GM21529 (cell line): ENCODE measurements at regions not wholly inside any gene's neighbourhood (a gene's known extent, or its start where the extent isn't known, plus 50 kb on each side); places are given as distances from the start of the nearest gene placed in this dataset.

Source experiments
- ATAC-seq: cut with Tn5 transposase; IDR thresholded peaks from one replicate; pipeline ENCODE4 v1.9.1; 2021; ENCODE audit not compliant: unreplicated experiment

DNA sequence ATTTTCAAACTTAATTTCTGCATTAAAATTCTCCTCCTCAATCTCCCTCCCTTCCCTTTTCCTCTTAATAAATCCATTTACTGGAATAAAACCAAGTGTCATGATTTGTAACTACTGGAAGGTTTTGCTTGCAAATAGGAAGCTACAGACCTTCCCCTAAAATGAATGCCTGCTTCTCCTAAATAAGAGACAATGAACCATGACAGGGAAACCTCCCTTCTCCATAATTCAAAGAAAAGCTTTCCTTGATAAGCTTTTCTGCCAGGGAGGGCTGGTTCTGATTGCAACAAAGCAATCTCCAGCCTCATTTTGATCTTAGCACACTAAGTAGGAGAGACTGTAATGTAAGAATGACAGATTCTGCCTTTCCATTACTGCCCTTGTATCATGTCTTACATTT, 111.0 kb upstream of the CDH20 start:
- ATAC-seq: no peak

DNA sequence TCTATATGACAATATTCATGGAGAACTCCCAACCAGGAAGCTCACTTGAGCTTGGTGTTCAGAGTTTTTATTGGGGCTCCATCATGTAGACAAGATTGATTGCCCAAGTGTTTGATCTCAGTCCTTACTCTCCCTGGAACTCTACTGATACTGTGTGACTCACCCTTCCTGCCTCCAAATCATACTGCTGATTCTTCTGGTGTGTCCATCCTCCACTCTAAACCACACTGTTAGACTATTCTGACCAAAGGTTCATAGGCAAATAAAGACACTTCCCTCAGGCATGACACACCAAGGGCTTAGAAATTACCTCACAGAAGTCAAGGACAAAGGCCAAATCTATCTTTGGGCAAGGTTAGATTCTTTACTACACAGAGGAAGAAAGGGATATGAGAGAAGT, 107.9 kb upstream of the CDH20 start:
- ATAC-seq: no peak

- ATAC-seq: no peak
These were observed 96.7 kb upstream of the CDH20 start for GRCh38 chr18:61236356-61237057.

- no peak for ATAC-seq
These were observed 95.7 kb upstream of the CDH20 start for GRCh38 chr18:61237529-61237928.

DNA sequence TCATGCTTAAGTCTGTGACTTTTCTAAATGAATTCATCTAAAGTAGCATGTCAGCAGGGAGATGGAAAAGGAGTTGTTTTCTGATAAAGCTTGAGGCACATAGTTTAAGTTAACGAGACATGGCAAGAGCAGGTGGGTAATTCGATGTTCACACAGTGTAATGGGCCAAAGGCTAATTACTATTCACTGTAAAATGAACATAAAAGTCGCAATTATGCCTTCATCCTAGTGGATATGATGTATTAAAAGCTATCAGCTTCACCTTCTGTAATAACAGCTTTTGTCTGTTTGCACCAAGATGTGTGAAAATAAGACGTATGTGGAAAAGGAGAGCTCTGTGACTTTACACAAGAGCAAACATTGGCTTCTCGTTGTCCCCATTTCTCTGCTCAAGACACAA, 94.2 kb upstream of the CDH20 start:
- no peak for ATAC-seq

- ATAC-seq: no peak
These were observed 91.9 kb upstream of the CDH20 start for GRCh38 chr18:61241260-61241853.

DNA sequence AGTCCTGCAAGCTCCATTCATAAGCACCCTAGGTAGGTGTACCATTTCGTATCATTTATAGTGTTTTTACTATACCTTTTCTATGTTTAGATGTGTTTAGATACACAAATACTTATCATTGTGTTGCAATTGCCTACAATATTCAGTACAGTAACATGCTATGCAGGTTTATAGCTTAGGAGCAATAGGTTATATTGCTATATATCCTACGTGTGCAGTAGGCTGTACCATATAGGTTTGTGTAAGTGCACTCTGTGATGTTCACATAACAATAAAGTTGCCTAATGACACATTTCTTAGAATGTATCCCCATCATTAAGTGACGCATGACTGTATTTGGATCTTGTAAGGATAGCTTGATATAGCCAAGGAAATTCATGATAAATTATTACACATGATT, 88.6 kb upstream of the CDH20 start:
- no peak for ATAC-seq

GRCh38 chr18:61245276-61245675, 88.0 kb upstream of the CDH20 start:
- ATAC-seq: no peak

- no peak for ATAC-seq
These were observed 84.6 kb upstream of the CDH20 start for GRCh38 chr18:61248589-61248988.

DNA sequence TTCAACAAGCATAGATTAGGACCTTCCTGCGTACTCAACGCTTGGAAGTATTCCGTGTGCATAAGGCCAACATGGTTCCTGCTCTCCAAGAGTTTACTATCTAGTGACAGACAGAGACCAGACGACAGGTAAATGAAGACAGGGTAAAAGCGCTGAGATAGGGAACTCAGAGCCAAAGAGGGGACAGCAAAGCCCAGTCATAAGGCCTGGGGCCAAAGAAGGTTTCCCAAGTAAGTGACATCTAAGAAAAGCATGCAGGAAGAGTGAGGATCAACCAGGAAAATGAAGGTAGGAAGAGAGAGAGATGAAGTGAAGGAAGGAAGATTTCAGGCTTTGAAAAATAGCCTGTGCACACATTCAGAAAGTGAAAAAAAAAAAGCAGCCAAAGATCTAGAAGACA, 76.9 kb upstream of the CDH20 start:
- no peak for ATAC-seq

GRCh38 chr18:61261870-61262269, 71.4 kb upstream of the CDH20 start:
- ATAC-seq: no peak

DNA sequence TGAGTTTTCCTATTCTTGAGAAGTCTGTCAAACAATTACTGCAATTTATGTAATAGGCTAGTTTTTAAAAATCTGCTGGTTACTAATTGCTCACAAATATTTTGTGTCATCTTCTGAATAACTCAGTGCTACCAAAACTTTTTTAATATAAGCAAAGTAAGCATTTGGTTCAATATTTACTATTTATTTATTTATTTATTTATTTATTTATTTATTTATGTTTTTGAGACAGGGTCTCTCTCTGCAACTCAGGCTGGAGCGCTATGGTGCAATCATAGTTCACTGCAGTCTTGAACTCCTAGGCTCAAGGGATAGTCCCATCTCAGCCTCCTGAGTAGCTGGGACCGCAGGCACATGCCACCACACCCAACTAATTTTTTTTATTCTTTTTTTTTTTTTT, 60.4 kb upstream of the CDH20 start:
- no peak for ATAC-seq

DNA sequence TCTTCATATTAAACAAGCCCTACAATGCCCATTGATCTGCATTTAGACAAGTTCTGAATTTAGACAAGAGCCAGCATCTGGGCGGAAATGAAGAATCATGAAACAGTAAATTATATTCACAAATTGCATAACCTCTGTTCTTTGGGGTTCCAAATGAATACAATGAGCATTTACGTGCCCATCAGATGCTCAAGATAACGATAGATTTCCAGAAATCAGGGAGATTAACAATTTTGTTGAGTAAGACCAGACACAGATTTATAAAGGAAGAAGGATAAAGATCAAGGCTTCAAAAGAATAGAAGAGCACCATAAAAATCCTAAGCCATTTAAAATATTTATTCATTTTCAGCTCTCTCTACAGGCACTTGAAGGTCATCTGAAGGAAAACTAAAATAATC, 59.7 kb upstream of the CDH20 start:
- no peak for ATAC-seq

- no peak for ATAC-seq
These were observed 58.7 kb upstream of the CDH20 start for GRCh38 chr18:61274416-61274960.

DNA sequence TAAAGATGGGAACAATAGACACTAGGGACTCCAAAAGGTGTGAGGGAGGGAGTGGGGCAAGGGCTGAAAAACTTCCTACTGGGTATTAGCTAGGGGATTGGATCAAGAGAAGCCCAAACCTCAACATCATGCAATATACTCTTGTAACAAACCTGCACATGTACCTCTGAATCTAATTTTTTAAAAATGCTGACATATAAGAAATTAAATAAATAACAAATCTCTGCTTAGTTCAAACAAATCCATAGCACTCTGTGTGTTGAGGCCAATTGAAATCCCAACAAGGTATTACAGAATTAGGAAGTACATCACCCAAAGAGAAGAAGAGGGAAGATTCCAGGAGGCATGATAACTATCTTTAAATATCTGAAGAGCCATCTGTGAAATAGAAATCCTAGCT, 55.4 kb upstream of the CDH20 start:
- no peak for ATAC-seq

GRCh38 chr18:61281431-61281830, 51.8 kb upstream of the CDH20 start:
- ATAC-seq: no peak

DNA sequence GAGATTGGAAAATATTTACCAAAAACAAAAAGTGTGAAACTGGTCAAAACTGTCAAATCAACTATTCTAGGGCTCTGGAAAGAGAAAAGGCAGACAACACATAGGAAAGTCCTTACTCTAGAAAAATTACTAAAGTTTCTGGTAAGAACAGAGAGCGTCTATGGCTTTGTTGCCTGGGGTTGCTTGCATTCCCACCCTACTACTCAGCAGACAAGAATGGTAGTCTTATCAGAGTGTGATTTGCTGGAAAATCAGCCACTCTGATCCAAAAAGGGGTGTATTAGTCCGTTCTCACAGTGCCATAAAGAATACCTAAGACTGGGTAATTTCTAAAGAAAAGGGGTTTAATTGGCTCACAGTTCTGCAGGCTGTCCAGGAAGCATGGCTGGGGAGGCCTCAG, 50.3 kb upstream of the CDH20 start:
- no peak for ATAC-seq
